SK-N-SH (cell line): ENCODE measurements at regions not wholly inside any gene's neighbourhood (a gene's known extent, or its start where the extent isn't known, plus 50 kb on each side); places are given as distances from the start of the nearest gene placed in this dataset.
"Not testable (repeated sequence)": the region's sequence is repeated elsewhere in the genome, so short reads cannot be mapped to it uniquely, and the experiment has no call there.

Experiments used
- CTCF ChIA-PET: fragments of 300-600, 350-600 bp; formaldehyde crosslinking; extraction: SDS; loops from one replicate; lab custom pipeline; 2021; lab: Yijun Ruan, JAX
- POLR2A ChIA-PET: fragments of 350-600 bp; sonication (Branson Sonifier 250); formaldehyde crosslinking; extraction: SDS; loops from one replicate; lab custom pipeline; 2020; ENCODE audit warnings: antibody characterized with exemption, inconsistent platforms; lab: Yijun Ruan, JAX
- DNase-seq: peaks from one replicate; pipeline ENCODE4 v3.0.0; 2012
- H2AFZ ChIP-seq: fragments of 200-600 bp; sonication (generic); 2 replicates; pipeline ENCODE4 v1.8.1; 2016; ENCODE audit warnings: antibody characterized with exemption, mild to moderate bottlenecking, low read depth
- H3F3A ChIP-seq: fragments of 200-600 bp; sonication (generic); replicated peaks from 2 replicates; pipeline ENCODE3; 2016; ENCODE audit warnings: antibody characterized with exemption, mild to moderate bottlenecking; ENCODE audit not compliant: insufficient read depth
- H3K27ac ChIP-seq, 2 experiments: fragments of 200-500 bp in 1 of 2; fragments of 200-600 bp in 1 of 2; sonication (Bioruptor generic) in 1 of 2; sonication (generic), shearing (Covaris generic) in 1 of 2; 2 replicates each; pipeline versions ENCODE4 v1.5.1 to v1.6.1; 2014 to 2016; ENCODE audit warnings: low read depth in 2 of 2, inconsistent platforms in 1 of 2, low read length in 1 of 2, mild to moderate bottlenecking in 1 of 2, mixed read lengths in 1 of 2
- H3K27me3 ChIP-seq: fragments of 200-600 bp; sonication (generic), shearing (Covaris generic); 2 replicates; pipeline ENCODE4 v1.6.1; 2016; ENCODE audit warnings: mixed run types; ENCODE audit not compliant: insufficient read depth
- H3K36me3 ChIP-seq, 2 experiments: fragments of 200-500 bp in 1 of 2; fragments of 200-600 bp in 1 of 2; sonication (Bioruptor generic) in 1 of 2; sonication (generic) in 1 of 2; replicated peaks in 1 of 2; 2 replicates each; pipeline versions ENCODE3 to v1.5.1; 2014 to 2016; ENCODE audit warnings: low read length in 1 of 2, mild to moderate bottlenecking in 1 of 2; ENCODE audit not compliant: insufficient read depth in 2 of 2, control insufficient read depth in 1 of 2
- H3K4me1 ChIP-seq, 2 experiments: fragments of 200-500 bp in 1 of 2; fragments of 200-600 bp in 1 of 2; sonication (Bioruptor generic) in 1 of 2; sonication (generic), shearing (Covaris generic) in 1 of 2; 2 replicates each; pipeline versions ENCODE4 v1.5.1 to v1.6.1; 2014 to 2016; ENCODE audit warnings: low read depth in 1 of 2, low read length in 1 of 2, mixed run types in 1 of 2; ENCODE audit not compliant: insufficient read depth in 2 of 2, control insufficient read depth in 1 of 2
- H3K4me2 ChIP-seq: fragments of 200-600 bp; sonication (generic), shearing (Covaris generic); 2 replicates; pipeline ENCODE4 v1.6.1; 2017; ENCODE audit warnings: mixed run types
- H3K4me3 ChIP-seq, 2 experiments: fragments of 200-500 bp in 1 of 2; fragments of 200-600 bp in 1 of 2; sonication (Bioruptor generic) in 1 of 2; sonication (generic), shearing (Covaris generic) in 1 of 2; 2 replicates each; pipeline versions ENCODE4 v1.5.1 to v1.8.1; 2014 to 2016; ENCODE audit warnings: low read depth in 2 of 2, inconsistent platforms in 1 of 2, low read length in 1 of 2, mild to moderate bottlenecking in 1 of 2, mixed read lengths in 1 of 2, moderate library complexity in 1 of 2
- H3K79me2 ChIP-seq: fragments of 200-600 bp; sonication (generic); 2 replicates; pipeline ENCODE4 v1.8.1; 2017; ENCODE audit warnings: mild to moderate bottlenecking; ENCODE audit not compliant: insufficient read depth
- H3K9ac ChIP-seq: fragments of 200-600 bp; sonication (generic); 2 replicates; pipeline ENCODE4 v1.6.1; 2017; ENCODE audit warnings: mixed run types
- H3K9me2 ChIP-seq: fragments of 200-600 bp; sonication (generic); 2 replicates; pipeline ENCODE4 v1.6.1; 2017; ENCODE audit warnings: mixed run types
- H3K9me3 ChIP-seq: fragments of 200-600 bp; sonication (generic); 2 replicates; pipeline ENCODE4 v1.6.1; 2017; ENCODE audit warnings: mixed run types, mild to moderate bottlenecking, moderate library complexity
- H4K20me1 ChIP-seq: fragments of 200-600 bp; sonication (generic); 2 replicates; pipeline ENCODE4 v1.6.1; 2017; ENCODE audit warnings: mild to moderate bottlenecking, mixed run types; ENCODE audit not compliant: insufficient read depth
- CHD2 ChIP-seq: fragments of 150-350 bp; IDR thresholded peaks from 2 replicates; pipeline ENCODE4 v1.6.1; 2018; ENCODE audit warnings: low read length; ENCODE audit not compliant: partially characterized antibody
- ELF1 ChIP-seq: IDR thresholded peaks from 2 replicates; pipeline ENCODE4 v1.4.0; 2012
- EP300 ChIP-seq, 2 experiments: IDR thresholded peaks; 2 replicates each; pipeline versions ENCODE4 v1.4.0 to v1.6.1; 2012; ENCODE audit warnings: borderline replicate concordance in 1 of 2, low read depth in 1 of 2, low read length in 1 of 2
- EZH2phosphoT487 ChIP-seq: fragments of 200-600 bp; sonication (generic); IDR thresholded peaks from 2 replicates; pipeline ENCODE4 v1.6.1; 2017; ENCODE audit warnings: low read depth, mixed run types, mild to moderate bottlenecking, antibody characterized with exemption, moderate library complexity, borderline replicate concordance
- FOSL2 ChIP-seq: IDR thresholded peaks from 2 replicates; pipeline ENCODE4 v1.4.0; 2012; ENCODE audit warnings: low read depth, mild to moderate bottlenecking, moderate library complexity, borderline replicate concordance
- FOXJ3 ChIP-seq: sonication (generic); formaldehyde crosslinking; IDR thresholded peaks from 2 replicates; pipeline ENCODE4 v1.5.1; 2020; ENCODE audit warnings: mild to moderate bottlenecking, missing genetic modification reagents
- FOXM1 ChIP-seq: IDR thresholded peaks from 2 replicates; pipeline ENCODE4 v1.4.0; 2012; ENCODE audit warnings: low read depth, mild to moderate bottlenecking
- GABPA ChIP-seq: IDR thresholded peaks from 2 replicates; pipeline ENCODE4 v1.4.0; 2012; ENCODE audit warnings: low read depth, mild to moderate bottlenecking
- POLR2AphosphoS5 ChIP-seq: IDR thresholded peaks from 2 replicates; pipeline ENCODE4 v1.6.1; 2012; ENCODE audit warnings: low read depth, low read length
- RFX5 ChIP-seq: IDR thresholded peaks from 2 replicates; pipeline ENCODE4 v1.6.1; 2012; ENCODE audit warnings: mild to moderate bottlenecking, improper control_type of control experiment, low read length
- SMC3 ChIP-seq: IDR thresholded peaks from 2 replicates; pipeline ENCODE4 v1.6.1; 2012; ENCODE audit warnings: low read depth, low read length, improper control_type of control experiment
- TAF1 ChIP-seq: IDR thresholded peaks from 2 replicates; pipeline ENCODE4 v1.6.1; 2012; ENCODE audit warnings: low read depth, mild to moderate bottlenecking, low read length, moderate library complexity, borderline replicate concordance
- TCF12 ChIP-seq: IDR thresholded peaks from 2 replicates; pipeline ENCODE4 v1.4.0; 2012
- TEAD4 ChIP-seq: IDR thresholded peaks from 2 replicates; pipeline ENCODE4 v1.4.0; 2012; ENCODE audit warnings: mild to moderate bottlenecking, borderline replicate concordance; ENCODE audit not compliant: insufficient read depth
- WGBS: methylation state at CpG from one replicate; pipeline ENCODE4 v1.1.6; 2017; ENCODE audit warnings: low lambda C conversion rate; 5-methylcytosine and 5-hydroxymethylcytosine counted together
- TF ChIP-seq, protein P1 (sequence below): IDR thresholded peaks from 2 replicates; pipeline ENCODE4 v1.4.0; 2012; ENCODE audit warnings: low read depth, borderline replicate concordance
- TF ChIP-seq, protein P2 (sequence below): IDR thresholded peaks from 2 replicates; pipeline ENCODE4 v1.4.0; 2012; ENCODE audit warnings: low read depth, borderline replicate concordance
- TF ChIP-seq, protein P3 (sequence below): IDR thresholded peaks from 2 replicates; pipeline ENCODE4; 2012

DNA sequence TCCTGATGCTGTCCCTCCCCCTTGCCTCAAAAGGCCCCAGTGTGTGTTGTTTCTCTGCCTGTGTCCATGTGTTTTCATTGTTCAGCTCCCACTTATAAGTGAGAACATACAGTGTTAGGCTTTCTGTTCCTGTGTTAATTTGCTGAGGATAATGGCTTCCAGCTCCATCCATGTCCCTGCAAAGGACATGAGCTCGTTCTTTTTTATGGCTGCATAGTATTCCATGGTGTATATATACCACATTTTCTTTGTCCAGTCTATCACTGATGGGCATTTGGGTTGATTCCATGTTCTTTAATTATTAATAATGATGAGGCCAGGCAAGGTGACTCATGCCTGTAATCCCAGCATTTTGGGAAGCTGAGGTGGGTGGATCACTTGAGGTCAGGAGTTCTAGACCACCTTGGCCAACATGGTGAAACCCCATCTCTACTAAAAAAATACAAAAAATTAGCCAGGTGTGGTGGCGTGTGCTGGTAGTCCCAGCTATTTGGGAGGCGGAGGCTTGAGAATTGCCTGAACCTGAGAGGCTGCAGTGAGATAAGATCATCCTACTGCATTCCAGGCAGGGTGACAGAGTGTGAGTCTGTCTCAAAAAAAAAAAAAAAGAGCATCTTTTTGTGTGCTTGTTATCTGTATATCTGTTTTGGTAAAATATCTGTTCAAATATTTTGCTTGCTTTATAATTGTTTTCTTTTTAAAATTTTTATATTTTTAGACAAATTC, 78.0 kb upstream of the CLINT1 start:
- H3K36me3 ChIP-seq, H3K9me3 ChIP-seq, H3K4me1 ChIP-seq, H4K20me1 ChIP-seq, H3K79me2 ChIP-seq, H3K4me2 ChIP-seq, DNase-seq, H3K27me3 ChIP-seq, H3K27ac ChIP-seq, H2AFZ ChIP-seq, H3K4me3 ChIP-seq, H3F3A ChIP-seq, H3K9me2 ChIP-seq, H3K9ac ChIP-seq: not testable (repeated sequence)
- CTCF ChIA-PET = interaction anchor here (0.9 to 6.8 kb wide), 3 partner anchors 12 to 175 kb away, joined by 3 to 36 read pairs (median 3); no protein-coding TSS in a partner anchor
- WGBS = 56% methylated on average over 3 of the region's 3 CpGs
- POLR2A ChIA-PET = interaction anchor here (1.2 kb wide), 1 partner anchor 21 kb away, joined by 3 read pairs; no protein-coding TSS in a partner anchor

DNA sequence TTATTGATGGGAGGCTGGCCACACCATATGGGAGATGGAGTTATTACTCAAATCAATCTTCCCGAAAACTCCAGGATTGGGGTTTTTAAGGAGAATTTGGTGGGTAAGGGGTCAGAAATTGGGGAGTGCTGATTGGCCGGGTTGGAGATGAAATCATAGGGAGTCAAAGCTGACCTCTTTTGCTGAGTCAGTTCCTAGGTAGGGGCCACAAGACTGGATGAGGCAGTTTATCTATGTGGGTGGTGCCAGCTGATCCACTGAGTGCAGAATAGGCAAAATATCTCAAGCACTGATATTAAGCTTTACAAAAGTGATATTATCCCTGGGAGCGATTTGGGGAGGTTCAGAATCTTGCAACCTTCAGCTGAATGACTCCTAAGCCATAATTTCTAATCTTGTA, 75.7 kb upstream of the CLINT1 start:
- TF ChIP-seq RFX5 = no peak
- TF ChIP-seq SMC3 = no peak
- no peak for TF ChIP-seq FOXJ3 (CRISPR knock-in tag)
- TF ChIP-seq EZH2phosphoT487 = no peak
- TF ChIP-seq, protein P1, sequence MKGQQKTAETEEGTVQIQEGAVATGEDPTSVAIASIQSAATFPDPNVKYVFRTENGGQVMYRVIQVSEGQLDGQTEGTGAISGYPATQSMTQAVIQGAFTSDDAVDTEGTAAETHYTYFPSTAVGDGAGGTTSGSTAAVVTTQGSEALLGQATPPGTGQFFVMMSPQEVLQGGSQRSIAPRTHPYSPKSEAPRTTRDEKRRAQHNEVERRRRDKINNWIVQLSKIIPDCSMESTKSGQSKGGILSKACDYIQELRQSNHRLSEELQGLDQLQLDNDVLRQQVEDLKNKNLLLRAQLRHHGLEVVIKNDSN = no peak
- no peak for TF ChIP-seq CHD2
- TF ChIP-seq TEAD4 = no peak
- no peak for TF ChIP-seq TCF12
- TF ChIP-seq, all 33 proteins: peak for 0
- no peak overlapping the region for H2AFZ ChIP-seq
- H3K4me1 ChIP-seq = no peaks in the 10 kb centered on the region
- ChIA-PET CTCF (interaction anchor here (1.1 to 6.8 kb wide), 3 partner anchors 14 to 76 kb away, joined by 3 to 36 read pairs (median 5); partner anchors contain the start of gene CLINT1), POLR2A (no interaction called here)
- no peaks in the 10 kb centered on the region for H3K79me2 ChIP-seq
- no peak for DNase-seq
- H3F3A ChIP-seq = no peaks in the 10 kb centered on the region
- no peaks in the 10 kb centered on the region for H3K36me3 ChIP-seq
- no peaks in the 10 kb centered on the region for H3K9me3 ChIP-seq
- H3K4me2 ChIP-seq = no peak overlapping the region
- H3K9ac ChIP-seq = no peak overlapping the region
- H3K9me2 ChIP-seq = no peaks in the 10 kb centered on the region
- H3K27me3 ChIP-seq = no peaks in the 10 kb centered on the region
- 66% methylated on average over 3 of the region's 3 CpGs for WGBS
- no peak overlapping the region for H3K27ac ChIP-seq
- no peaks in the 10 kb centered on the region for H4K20me1 ChIP-seq
- no peak overlapping the region for H3K4me3 ChIP-seq

DNA sequence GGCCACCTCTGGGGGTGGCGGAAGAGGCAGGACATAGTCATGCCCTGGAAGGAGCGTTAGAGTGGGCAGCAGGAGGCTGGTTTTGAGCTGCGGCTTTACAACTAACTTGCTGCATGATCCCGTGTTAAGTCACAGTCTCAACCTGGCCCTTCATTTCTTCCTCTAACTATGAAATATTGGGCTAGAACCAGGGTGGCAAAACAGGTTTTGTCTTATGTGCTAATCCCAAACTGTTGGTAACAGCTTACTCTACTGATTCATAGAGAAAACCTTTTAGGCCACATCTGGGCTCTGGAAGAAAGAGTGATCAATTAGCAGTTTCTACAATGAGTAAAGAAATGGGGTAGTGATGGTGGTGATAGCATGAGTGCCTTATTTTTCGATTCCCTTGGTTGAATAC, 74.1 kb upstream of the CLINT1 start:
- H4K20me1 ChIP-seq = no peaks in the 10 kb centered on the region
- H3K4me3 ChIP-seq = no peak overlapping the region
- ChIA-PET POLR2A (no interaction called here), CTCF (interaction anchor here (0.6 to 6.8 kb wide), 3 partner anchors 16 to 62 kb away, joined by 3 to 36 read pairs (median 10); no protein-coding TSS in a partner anchor)
- WGBS = 69% methylated on average over 5 of the region's 5 CpGs
- no peaks in the 10 kb centered on the region for H3K36me3 ChIP-seq
- no peaks in the 10 kb centered on the region for H3K27me3 ChIP-seq
- no peak overlapping the region for H3K27ac ChIP-seq
- no peak overlapping the region for H3K4me2 ChIP-seq
- no peak for DNase-seq
- no peaks in the 10 kb centered on the region for H3K9me2 ChIP-seq
- H3K9me3 ChIP-seq = no peaks in the 10 kb centered on the region
- H3F3A ChIP-seq = no peaks in the 10 kb centered on the region
- no peak overlapping the region for H3K9ac ChIP-seq
- H2AFZ ChIP-seq = no peak overlapping the region
- no peaks in the 10 kb centered on the region for H3K4me1 ChIP-seq
- no peaks in the 10 kb centered on the region for H3K79me2 ChIP-seq
- no peak for TF ChIP-seq GABPA
- TF ChIP-seq EP300 (IDR thresholded peaks at IDR 0.05; ENCODE audit: borderline replicate concordance in 1 of 2, low read depth in 1 of 2, low read length in 1 of 2) = no peak
- TF ChIP-seq, protein P2, sequence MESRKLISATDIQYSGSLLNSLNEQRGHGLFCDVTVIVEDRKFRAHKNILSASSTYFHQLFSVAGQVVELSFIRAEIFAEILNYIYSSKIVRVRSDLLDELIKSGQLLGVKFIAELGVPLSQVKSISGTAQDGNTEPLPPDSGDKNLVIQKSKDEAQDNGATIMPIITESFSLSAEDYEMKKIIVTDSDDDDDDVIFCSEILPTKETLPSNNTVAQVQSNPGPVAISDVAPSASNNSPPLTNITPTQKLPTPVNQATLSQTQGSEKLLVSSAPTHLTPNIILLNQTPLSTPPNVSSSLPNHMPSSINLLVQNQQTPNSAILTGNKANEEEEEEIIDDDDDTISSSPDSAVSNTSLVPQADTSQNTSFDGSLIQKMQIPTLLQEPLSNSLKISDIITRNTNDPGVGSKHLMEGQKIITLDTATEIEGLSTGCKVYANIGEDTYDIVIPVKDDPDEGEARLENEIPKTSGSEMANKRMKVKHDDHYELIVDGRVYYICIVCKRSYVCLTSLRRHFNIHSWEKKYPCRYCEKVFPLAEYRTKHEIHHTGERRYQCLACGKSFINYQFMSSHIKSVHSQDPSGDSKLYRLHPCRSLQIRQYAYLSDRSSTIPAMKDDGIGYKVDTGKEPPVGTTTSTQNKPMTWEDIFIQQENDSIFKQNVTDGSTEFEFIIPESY = no peak
- no peak for TF ChIP-seq ELF1
- TF ChIP-seq FOXM1 = no peak
- no peak for TF ChIP-seq POLR2AphosphoS5
- TF ChIP-seq TAF1 = no peak
- no peak for TF ChIP-seq FOXJ3 (CRISPR knock-in tag)
- TF ChIP-seq FOSL2 = no peak
- TF ChIP-seq, protein P3, sequence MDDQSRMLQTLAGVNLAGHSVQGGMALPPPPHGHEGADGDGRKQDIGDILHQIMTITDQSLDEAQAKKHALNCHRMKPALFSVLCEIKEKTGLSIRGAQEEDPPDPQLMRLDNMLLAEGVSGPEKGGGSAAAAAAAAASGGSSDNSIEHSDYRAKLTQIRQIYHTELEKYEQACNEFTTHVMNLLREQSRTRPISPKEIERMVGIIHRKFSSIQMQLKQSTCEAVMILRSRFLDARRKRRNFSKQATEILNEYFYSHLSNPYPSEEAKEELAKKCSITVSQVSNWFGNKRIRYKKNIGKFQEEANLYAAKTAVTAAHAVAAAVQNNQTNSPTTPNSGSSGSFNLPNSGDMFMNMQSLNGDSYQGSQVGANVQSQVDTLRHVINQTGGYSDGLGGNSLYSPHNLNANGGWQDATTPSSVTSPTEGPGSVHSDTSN = no peak
- TF ChIP-seq TEAD4 = no peak
- no peak for TF ChIP-seq EZH2phosphoT487
- no peak for TF ChIP-seq SMC3
- no peak for TF ChIP-seq RFX5
- no peak for TF ChIP-seq TCF12
